ENCODE measurements at regions not wholly inside any gene's neighbourhood (a gene's known extent, or its start where the extent isn't known, plus 50 kb on each side); places are given as distances from the start of the nearest gene placed in this dataset.

DNA sequence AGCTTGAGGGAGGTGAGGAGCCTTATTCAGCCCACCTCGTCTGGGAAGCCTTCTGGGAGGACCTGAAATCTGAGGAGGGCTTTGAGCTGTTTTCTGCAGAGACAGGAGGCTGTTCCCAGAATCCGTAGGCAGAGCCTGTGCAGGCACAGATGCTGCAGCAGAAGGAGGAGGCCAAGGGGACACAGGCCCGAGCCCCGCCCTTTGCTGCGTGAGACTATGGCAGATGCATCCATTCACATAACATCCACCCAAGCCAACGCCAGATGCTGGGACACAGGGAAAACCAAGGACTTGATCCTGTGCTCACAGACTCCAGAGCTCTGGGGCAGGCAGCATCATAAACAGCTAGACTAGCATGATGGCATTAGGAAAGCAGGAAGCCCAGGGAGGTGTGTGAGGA is 98.2 kb downstream of the KCNF1 start:
- no peak for TF ChIP-seq POLR2A (IDR thresholded peaks at IDR 0.05; ENCODE audit: extremely low read depth, insufficient read length)
- TF ChIP-seq, protein P1, sequence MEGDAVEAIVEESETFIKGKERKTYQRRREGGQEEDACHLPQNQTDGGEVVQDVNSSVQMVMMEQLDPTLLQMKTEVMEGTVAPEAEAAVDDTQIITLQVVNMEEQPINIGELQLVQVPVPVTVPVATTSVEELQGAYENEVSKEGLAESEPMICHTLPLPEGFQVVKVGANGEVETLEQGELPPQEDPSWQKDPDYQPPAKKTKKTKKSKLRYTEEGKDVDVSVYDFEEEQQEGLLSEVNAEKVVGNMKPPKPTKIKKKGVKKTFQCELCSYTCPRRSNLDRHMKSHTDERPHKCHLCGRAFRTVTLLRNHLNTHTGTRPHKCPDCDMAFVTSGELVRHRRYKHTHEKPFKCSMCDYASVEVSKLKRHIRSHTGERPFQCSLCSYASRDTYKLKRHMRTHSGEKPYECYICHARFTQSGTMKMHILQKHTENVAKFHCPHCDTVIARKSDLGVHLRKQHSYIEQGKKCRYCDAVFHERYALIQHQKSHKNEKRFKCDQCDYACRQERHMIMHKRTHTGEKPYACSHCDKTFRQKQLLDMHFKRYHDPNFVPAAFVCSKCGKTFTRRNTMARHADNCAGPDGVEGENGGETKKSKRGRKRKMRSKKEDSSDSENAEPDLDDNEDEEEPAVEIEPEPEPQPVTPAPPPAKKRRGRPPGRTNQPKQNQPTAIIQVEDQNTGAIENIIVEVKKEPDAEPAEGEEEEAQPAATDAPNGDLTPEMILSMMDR (IDR thresholded peaks at IDR 0.05; ENCODE audit: low read depth, low read length): no peak
- TF ChIP-seq, protein P2, sequence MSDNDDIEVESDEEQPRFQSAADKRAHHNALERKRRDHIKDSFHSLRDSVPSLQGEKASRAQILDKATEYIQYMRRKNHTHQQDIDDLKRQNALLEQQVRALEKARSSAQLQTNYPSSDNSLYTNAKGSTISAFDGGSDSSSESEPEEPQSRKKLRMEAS (IDR thresholded peaks at IDR 0.05; ENCODE audit: low read depth, low read length): no peak
- no peak for TF ChIP-seq MYC (IDR thresholded peaks at IDR 0.05; ENCODE audit: low read depth, low read length)

All from NB4 (cell line).